HG02885 (cell line): ENCODE measurements at regions not wholly inside any gene's neighbourhood (a gene's known extent, or its start where the extent isn't known, plus 50 kb on each side); places are given as distances from the start of the nearest gene placed in this dataset.

ENCODE experiments used
- ATAC-seq: cut with Tn5 transposase; IDR thresholded peaks from one replicate; pipeline ENCODE4 v1.9.1; 2021; ENCODE audit warnings: mild to moderate bottlenecking; ENCODE audit not compliant: unreplicated experiment, poor library complexity

DNA sequence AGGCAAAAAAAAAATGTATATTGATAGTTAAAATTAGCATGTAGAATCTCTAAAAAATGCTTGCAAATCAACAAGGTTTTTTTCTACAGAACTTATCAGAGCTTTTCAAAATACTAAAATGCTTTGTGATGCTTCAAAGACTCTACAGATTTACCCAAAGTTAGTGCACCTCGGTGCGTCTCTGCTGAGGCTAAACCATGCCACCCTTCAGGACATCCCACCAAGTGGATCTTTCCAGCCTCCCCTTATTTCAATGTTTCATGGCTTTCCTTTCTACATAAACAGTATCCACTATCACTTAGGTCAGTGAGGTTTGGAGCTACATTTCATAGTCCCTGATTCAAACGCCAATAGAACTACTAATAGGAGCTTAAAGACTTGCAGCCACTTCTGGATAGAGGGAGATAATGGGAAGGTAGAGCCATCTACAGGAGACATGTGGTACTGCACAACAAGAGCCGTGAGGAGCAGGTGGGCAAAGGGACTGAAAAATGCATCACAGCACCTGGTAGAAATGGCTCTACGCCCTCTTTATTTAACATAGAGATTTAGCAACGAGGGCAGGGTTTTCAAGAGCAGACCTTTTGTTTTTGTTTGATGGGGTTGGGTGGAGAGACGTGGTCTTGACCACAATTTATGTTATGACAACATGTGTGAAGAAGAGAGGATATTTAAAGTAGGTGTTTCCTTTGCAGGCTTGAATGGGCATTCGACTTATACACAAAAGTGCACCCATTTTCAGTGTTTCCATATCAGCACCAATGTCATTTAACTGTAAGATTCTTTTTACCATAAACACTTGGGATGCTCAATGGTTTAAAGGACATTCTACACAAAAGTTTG lies 56.1 kb upstream of the SLC35G4 start:
- ATAC-seq, result peak; percentile 79

DNA sequence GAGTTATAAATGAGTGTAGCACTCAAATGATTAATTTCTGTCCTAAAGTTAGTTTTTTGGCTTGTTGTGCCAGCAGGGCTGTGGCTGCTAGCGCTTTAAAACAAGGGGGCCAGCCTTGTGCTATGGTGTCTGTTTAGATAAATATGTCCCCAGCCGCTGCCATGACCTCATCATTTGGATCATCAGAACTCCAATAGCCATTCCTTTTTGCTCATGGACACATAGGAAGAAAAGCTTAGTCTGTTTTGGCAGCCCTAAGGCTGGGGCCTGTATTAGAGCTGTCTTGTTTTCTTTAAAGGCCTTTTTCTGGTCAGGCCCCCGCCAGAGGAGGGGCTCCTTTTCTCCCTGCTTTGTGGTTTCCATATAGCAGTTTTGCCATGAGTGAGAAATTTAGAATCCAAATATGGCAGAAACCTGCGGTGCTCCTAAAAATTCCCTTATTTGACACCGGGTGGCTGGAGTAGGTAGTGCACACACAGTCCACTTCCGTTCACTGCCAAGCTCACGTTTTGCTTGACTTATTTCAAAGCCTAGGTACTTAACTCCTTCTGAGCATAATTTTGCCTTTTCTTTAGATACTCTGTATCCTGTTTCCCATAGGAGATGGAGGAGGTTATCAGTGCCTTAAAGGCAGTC lies 60.4 kb upstream of the SLC35G4 start:
- ATAC-seq, result no peak

DNA sequence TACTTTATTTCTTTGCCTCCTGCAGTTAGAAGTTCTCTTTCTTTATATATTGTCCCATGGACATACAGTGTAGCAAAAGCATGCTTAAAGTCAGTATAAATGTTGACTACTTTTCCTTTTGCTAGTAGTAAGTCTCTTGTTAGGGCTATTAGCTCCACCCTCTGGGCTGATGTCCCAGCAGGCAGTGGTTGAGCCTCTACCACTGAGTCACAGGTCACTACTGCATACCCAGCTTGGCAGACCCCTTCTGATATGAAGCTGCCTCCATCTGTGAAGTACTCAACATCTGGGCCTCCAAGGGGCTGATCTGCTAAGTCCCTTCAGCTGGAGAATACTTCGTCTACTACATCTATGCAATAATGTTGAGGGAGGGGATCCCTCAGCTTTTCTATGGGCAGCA lies 61.0 kb upstream of the SLC35G4 start:
- no peak for ATAC-seq

DNA sequence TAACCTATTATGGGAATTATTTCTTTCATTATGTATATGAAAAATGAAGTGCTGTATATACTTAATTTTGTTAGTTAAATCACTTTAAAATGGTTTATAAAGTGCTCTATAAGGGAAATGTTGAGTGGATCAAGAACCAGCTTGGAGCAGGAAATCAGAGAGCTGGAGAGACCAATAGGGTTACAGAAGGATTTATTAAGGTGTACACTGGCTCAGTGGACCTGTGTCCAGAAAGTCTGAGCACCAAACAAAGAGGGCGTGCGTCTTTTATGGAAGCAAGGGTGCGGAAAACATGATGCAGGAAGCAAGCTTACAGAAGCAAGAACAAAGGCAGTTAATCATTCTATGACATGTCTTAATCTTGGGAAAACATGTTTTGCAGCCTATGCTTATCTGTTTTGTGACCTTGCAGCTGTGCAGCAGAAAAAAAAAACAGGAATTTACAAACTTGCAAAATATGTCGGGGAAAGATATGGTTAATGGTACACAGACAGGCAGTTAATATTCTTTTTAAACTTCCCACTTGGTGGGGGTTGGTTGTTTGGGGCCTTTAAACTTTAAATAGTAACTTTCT lies 65.2 kb upstream of the SLC35G4 start:
- ATAC-seq, result no peak

DNA sequence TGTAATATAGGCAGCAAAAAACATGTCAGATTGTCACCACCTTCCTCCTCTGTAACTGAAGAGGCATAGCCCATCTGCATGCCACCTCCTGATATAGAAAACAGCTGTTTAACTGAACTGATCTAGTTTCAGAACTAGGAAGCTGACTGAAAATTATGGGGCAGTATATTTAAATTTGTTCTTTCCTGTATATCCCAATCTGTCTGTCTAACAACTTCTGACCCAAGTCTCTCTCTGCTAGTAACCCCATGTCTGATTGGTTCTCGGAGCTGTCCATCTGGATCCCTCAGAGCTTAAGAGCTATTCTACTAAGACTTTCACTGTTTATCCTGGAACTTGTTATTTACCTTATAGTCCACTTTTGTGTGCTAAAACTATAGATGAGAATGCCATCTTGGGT lies 68.2 kb upstream of the SLC35G4 start:
- no peak for ATAC-seq

DNA sequence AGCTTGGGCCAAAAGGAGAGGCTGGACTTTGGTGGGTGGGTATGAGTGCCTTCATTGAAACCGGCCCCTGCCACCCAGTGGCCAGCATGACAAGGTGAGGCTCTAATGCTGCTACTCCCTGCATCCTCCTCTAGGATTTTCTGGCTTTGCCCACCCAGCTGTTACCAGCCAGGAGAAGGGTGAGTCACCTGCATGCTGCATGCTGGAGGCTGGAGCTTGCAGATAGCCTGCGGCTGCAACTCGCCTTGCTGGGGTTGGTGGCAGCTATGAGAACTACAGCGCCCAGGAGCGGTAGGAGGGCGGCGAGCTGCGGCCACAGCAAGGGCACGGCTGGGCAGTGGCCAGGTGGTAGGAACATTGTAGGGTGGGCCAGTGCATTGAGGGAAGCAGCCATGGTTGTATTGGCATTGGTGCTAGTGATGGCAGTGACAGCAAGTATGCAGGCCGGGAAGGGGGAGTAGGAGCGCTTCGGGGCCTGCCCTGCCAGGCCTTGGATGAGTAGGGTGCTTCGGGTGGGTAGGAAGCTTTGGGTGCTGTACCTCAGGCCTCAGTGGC lies 75.4 kb upstream of the SLC35G4 start:
- no peak for ATAC-seq

DNA sequence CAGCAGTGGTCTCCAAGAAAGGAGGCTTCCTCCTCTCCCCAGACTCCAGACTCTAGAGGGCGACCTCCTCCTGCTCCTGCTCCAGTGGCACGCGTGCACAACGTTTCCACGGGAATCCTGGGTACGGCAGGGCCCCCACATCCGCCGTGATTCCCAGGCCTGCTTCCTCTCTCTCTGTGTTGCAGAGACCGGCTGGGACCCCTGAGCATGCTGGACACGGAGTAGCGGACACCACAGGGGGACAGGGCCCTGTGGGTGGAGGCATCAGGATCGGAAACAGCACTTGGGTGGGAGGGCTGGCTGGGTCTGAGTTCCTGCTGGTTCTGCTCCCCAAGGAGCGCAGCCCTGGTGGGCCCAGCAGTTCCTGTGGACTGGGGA lies 75.9 kb upstream of the SLC35G4 start:
- no peak for ATAC-seq

DNA sequence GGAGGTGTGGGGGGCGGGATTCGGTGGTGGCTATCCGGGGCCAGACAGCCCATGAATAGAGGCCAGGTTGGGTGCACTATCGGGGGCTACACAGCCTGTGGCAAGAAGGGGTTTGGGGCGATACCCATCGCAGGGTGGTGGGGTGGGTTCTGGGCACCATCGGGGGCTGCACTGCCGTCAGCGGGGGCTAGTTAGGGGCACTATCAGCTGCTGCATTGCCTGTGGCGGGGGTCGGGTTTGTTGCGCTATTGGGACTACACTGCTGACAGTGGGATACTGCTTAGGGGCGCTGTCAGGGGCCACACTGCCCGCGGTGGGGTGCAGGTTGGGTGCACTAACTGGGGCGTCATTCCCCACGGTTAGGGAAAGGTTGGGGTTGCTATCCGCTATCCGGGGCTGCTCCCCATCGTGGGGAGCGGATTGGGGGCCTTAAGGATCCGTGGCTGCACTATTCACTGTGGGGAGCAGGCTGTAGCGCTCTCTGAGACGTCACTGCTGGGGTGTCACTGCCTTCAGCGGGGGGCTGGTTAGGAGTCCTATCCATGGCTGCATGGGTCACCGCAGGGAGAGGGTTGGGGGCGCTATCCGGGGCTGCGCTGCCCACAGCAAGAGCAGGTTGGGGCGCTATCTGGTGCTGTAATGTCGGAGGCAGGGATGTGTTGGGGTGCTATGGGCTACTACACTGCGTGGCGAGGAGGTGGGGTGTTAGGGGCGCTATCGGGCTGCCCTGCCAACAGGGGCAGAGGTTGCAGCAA lies 76.5 kb upstream of the SLC35G4 start:
- ATAC-seq, result no peak

DNA sequence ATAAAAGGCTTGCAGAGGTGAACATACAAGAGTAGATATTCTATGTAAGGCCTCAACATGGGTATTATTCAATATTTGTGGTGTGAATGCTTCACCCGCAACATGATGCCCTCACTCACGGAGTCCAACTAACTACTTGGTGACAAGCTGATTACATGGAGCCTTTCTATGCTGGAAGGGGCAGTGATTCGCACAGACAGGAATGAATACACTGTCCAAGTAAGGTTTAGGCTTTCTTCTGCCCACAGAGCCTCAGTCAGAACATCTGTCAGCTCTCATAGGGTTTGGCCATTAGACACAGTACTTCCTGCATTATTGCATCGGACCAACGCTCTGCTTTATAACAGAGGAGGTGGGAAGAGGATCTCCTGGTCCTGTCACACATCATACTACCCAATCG lies 80.3 kb upstream of the SLC35G4 start:
- no peak for ATAC-seq

DNA sequence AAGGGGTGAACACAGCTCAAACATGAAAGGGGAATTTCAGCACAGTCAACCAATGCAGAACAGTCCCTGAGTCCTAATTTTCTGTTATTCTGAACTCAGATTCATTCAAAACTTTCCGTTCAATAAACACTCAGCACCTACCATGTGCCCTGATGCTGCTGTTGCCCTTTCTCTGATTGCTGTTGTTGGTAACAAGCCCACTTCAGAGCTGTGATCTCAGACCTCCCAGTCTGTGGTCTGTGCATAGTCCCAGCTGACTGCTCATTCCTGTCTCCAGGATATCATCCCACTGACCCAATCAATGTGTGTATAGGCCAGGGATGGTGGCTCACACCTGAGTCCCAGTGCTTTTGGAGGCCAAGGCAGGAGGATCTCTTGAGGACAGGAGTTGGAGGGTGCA lies 82.7 kb upstream of the SLC35G4 start:
- no peak for ATAC-seq

DNA sequence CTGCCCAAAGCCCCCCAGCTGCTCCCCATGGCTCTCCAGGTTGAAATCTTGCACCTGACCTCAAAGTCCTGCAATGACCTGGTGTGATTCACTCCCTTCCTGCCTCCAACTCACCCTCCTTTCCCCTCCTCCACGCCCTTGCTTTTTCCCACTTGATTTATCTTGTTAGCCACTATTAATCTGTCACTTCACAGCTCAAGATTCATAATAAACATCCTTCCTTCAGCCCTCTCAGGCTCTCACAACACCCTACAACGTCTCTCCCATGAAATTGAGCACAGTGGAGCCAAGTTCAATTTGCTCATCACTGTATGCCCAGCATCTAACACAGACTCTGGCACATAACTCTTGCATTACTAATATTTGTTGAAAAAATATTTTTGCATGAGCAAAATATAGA lies 85.6 kb upstream of the SLC35G4 start:
- no peak for ATAC-seq

DNA sequence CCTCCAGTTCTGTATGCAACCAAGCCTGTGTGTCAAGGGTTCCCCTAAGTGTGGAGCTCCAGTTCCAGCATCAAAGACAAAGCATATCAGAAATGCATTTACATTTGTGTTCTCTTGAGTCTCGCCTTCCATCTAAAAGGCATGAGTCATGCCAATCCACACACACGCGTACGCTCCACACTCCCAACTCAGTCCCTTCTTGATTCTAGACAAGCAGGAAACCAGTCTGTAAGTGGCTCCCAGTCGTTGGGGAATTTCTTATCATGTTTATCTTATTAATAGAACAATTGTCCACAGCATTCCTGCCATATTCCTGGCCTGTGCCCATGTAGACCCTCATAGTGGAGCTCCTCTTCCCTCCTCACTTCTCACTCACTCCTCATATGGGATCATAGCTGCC lies 86.4 kb upstream of the SLC35G4 start:
- ATAC-seq, result no peak

DNA sequence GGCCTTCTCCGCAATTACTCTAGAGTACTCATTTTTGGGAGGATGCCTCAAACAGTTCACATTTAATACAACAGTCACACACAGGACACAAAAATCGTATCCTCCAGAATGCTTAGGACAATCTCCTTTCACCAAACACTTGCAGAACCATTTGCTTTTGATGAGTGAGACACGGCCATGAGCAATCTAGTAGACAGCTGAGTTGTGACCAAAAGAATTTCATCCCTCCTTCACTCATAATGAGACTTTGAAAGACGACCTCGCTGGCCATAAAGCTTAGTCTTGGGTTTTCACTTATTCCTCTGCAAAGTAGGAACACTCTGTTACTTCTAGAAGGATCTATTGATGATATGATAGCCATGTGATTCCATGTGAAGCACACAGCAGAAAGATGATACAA lies 87.5 kb upstream of the SLC35G4 start:
- ATAC-seq, result no peak

DNA sequence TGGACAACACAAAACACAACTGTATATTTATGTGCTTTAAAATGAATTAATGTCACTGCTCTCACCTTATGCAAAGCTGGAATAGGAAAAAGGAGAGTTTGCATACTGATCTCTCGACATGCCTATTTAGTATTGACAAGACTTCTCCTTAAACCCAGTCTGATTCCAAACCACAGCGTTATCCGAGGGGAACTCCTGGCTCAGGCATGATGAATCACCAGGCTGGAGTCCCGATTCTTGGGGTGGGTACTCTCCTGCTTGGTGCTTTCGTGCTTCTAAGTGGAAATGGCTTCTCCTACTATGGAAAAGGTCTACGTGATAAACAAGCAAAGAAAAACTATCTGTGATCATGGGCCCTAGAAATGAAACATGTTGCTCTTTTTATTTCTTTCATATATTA lies 88.9 kb upstream of the SLC35G4 start:
- ATAC-seq, result no peak

DNA sequence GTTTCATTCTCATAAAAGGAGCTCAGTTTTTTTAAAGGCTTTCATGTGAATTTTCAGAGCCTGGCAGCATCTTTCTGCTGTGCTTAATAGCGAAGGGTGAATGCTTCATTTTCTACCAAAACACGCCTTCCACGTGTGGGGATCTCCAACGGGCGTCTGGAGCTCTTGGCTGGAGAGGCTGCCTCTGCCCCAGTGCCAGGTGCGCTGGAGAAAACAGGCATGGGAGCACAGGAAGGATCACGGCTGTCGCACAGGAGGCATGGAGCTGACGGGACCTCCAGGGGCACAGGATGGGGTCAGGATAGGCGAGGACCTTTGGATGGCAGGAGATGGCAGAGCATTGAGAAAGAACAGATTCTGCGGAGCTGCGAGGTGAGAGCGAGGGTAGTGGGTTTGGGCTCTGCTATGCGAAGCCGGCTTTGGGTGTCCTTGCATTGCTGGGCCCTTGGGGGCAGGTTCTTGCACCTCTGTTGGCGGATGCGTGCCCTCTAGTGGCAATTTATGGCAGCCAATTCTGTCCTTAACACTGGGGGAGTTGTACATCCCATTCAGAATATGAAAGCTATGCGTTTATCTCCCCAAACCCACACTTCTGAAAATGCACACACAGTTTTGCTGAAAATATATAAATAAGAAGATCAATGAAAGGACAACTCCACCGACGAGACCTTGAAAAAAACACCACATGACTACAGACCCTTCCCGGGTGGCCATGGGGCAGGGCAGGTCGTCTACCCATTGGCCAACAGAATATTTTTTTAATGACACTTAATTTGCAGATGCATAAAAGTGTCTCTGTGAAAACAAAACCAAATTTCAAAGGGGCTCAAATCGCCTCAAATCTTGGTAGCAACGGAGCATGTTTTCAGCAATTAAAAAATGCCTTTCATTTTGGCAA lies 90.4 kb upstream of the SLC35G4 start:
- ATAC-seq, result peak; percentile 91

DNA sequence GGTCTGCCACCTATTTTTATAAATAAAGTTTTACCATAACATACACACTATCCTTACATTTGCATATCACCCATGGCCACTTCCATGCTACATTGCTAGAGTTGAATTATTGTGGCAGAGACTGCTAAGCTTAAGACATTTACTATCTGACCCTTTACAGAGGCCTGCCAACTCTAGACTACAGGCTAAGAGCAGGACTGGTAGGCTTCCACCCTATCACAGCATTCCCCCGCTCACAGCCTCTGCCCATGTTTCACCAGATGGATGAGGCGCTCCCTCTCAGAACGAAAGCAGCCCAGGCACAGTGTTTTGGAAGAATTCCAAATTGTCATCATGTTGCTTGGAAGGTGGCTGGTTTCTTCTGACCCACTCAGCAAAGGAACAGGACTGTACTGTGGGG lies 91.7 kb upstream of the SLC35G4 start:
- ATAC-seq, result no peak

DNA sequence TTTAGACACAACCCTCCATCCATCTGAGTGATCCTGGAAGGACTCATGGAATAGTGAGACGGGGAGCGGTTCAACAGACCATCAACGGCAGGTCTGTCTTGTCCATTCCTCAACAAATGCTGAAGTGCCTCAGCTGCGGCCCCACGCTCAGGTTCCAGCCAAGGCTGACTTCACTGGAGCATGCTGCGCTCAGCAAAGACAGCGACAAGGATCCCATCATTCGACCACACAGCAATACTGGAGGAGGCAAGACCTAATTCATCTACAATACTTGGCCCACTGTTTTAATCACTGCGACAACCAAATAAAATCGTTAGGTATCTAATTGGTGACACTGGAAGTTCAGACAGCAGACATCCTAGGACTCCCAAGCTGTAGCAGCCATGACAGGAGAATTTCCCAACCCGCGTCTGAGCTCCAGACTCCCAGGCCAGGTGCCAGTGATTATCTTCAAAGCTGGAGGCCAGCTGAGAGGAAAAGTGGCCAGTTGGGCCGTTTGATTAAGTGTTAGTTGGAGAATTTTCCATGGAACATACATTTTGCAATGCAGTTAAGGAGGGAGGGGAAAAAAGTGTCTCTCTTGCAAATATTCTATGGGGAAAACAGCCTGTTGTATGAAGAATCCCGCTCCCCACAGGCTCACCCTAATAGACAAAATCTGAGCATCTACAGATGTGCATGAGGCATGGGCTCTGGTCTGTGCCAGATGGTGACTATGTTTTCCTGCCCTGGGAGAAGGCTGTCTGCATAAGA lies 92.5 kb upstream of the SLC35G4 start:
- ATAC-seq, result no peak

DNA sequence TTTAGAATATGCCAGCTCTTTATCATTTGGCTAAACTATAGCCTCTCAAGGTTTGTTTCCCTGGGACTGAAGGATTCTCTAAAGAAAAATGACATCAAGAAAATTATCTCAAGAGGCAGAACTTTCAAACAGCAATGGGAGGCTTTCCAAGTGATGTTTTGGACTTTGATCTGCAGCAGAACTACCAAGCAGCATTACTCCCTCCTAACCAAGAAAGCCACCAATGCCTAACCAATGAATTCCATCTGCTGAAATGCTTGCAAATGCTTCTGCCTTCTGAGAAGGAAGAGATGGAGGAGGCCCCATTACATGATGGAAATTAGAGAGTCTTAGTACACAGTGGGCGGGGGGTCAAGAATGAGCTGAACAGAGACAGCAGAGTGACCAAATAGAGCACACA lies 95.1 kb upstream of the SLC35G4 start:
- ATAC-seq, result no peak
